ENCODE measurements at regions not wholly inside any gene's neighbourhood (a gene's known extent, or its start where the extent isn't known, plus 50 kb on each side); places are given as distances from the start of the nearest gene placed in this dataset.

- no peak for TF ChIP-seq BACH2 (CRISPR knock-in tag; IDR thresholded peaks at IDR 0.05; ENCODE audit: borderline replicate concordance)
- TF ChIP-seq, protein P1, sequence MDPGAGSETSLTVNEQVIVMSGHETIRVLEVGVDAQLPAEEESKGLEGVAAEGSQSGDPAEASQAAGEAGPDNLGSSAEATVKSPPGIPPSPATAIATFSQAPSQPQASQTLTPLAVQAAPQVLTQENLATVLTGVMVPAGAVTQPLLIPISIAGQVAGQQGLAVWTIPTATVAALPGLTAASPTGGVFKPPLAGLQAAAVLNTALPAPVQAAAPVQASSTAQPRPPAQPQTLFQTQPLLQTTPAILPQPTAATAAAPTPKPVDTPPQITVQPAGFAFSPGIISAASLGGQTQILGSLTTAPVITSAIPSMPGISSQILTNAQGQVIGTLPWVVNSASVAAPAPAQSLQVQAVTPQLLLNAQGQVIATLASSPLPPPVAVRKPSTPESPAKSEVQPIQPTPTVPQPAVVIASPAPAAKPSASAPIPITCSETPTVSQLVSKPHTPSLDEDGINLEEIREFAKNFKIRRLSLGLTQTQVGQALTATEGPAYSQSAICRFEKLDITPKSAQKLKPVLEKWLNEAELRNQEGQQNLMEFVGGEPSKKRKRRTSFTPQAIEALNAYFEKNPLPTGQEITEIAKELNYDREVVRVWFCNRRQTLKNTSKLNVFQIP (CRISPR knock-in tag; IDR thresholded peaks at IDR 0.05; ENCODE audit: borderline replicate concordance, low read depth), result no peak
These were observed 476.4 kb downstream of the KIF4B start for GRCh38 chr5:155489949-155490348.

Measured in SK-N-SH treated with all-trans-retinoic acid at 6 μM for 48 hours (cell line).